COLO829 (cell line): ENCODE measurements at regions not wholly inside any gene's neighbourhood (a gene's known extent, or its start where the extent isn't known, plus 50 kb on each side); places are given as distances from the start of the nearest gene placed in this dataset.
A peak's percentile ranks its signal among the peaks of the same experiment; 100 is the strongest.
"Not testable (repeated sequence)": the region's sequence is repeated elsewhere in the genome, so short reads cannot be mapped to it uniquely, and the experiment has no call there.

Source experiments
- DNase-seq: peaks from one replicate; pipeline ENCODE4 v3.0.0; 2012; ENCODE audit warnings: low spot score

DNA sequence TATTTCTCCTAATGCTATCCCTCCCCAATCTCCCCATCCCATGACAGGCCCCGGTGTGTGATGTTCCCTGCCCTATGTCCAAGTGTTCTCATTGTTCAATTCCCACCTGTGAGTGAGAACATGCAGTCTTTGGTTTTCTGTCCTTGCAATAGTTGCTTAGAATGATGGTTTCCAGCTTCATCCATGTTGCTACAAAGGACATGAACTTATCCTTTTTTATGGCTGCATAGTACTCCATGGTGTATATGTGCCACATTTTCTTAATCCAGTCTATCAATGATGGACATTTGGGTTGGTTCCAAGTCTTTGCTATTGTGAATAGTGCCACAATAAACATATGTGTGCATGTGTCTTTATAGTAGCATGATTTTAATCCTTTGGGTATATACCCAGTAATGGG lies 51.3 kb upstream of the RIOK2 start:
- not testable (repeated sequence) for DNase-seq

GRCh38 chr5:97242341-97242740 lies 59.3 kb upstream of the RIOK2 start:
- no peak for DNase-seq

DNA sequence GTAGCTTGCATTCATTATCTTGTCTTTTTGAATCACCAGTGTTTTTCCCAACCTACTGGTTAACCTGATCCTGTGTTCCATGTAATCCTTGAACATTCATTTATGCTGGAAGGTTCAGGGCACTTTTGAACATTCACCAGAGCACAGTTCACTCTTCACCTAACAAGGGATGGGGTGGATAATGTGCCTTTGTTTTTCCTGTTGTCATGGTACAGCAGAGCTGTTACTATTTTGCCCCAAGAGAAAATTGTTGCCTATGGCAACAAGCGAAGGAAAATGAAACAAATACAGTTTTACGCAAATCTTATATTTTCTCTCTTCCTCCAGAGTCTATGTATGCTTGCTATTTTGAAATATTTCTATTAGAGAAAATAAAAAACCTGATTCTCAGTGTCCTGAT lies 60.3 kb upstream of the RIOK2 start:
- DNase-seq = peak; percentile 1

DNA sequence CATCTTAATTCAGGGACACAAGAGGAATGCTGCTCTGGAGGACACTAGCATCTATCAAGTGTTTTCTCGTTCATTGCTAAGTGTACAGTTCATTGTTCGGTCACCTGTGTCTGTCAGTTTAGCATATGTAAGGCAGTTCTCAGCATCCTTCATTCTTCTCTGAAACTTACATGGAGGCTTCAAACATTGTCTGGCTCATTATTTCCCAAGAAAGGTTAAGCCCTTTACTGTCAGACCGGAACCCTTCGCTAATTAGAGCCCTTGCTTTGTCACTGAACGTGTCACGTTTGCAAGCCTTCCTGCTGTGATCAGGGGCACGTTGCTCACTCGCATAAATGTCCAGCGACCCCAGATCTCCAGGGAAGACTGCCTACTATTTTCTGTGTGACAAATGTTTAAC lies 62.3 kb upstream of the RIOK2 start:
- DNase-seq = no peak

GRCh38 chr5:97250113-97250512 lies 67.1 kb upstream of the RIOK2 start:
- no peak for DNase-seq

DNA sequence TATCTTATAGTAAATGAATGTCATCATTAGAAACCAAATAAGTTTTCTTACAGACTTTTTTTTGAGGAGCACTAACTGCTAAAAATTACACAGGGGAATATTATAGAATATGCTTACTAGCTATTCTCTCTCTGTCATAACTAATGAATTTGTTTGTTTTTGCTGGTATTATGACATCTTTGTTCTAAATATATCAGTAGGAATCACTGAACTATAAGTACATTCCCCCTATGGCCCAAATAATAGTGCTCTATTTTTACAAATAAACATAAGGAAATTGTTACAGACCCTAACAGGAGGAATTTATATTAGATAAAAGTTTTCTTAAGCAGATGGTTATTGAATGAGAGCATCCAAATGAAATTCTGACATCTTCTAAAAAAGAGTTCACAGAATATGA lies 83.0 kb upstream of the RIOK2 start:
- DNase-seq = no peak

DNA sequence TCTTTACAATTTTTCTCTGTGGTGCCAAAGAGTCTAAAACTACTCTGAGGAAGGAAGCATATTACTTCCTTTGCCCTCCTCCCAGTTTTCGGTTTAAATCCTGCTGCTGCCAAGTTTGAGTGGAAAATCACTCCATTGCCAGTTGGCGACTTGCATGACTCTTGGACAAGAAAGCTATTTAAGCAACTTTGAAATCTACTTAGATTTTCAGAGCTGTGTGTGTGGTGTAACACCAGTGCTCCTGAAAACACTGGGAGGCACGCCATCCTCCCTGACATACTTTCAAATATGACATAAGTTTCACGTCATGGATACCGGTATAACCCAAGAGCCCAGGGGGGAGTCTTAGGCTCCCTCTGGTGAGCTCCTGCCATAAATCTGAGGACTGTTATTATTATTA lies 83.5 kb upstream of the RIOK2 start:
- DNase-seq = no peak

DNA sequence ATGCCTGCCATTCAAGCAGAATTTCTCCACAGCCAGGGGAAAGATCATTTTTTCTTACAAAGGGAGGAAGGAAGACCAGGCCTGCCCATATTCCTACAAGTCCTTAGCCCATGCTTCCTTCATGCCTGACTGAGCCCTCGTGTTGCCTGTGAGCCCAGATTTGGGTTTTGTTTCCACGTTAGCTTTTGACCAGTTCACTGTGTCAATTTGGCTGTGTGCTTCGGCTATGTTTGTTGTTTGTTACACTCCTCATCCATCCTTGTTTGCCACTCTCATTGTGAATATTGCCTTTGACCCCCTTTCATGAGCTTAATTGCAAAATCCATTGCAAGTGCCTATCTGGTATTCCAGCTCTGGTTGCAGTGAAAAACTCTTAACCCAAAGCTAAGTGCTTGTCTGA lies 84.7 kb upstream of the RIOK2 start:
- DNase-seq = no peak

- no peak for DNase-seq
Measured at GRCh38 chr5:97276474-97277120, 93.5 kb upstream of the RIOK2 start.

DNA sequence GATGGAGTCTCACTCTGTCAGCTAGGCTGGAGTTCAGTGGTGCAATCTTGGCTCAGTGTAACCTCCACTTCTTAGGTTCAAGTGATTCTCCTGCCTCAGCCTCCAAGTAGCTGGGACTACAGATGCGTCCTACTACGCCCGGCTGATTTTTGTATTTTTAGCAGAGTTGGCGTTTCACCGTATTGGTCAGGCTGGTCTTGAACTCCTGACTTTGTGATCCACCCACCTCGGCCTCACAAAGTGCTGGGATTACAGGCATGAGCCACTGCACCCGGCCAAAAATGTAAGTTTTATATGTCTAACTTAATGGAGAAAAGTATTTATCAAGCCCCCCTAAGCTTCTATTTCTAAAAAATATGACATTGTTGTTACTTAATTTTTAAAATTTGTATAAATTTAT lies 98.2 kb upstream of the RIOK2 start:
- no peak for DNase-seq

DNA sequence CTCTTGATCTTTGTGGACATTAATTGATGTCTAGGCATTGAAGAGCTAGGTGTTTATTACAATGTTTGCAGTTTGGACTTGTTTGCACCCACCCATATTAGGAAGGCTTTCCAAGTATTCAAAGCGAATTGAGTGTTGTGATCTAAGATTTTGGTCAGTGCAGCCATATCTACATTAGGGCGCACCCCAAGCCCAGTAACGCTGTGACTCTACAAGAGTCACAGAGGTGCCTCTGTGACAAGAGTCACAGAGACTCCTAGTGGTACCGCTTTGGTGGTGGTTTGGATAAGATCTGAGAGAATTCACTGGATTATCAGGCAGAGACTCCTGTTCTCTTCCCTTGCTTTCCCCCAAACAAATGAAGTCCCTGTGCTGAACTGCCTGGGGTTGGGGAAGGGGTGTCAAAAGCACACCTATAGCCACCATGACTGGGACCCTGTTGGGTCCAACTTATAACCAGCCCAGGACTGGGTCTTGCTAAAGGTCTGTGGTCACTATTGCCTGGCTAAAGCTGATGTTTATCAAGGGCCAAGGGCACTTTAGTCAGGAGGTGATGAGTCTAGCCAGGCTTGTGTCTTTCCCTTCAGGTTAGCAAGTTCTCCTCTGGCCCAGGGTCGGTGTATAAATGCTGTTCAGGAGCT lies 114.1 kb upstream of the RIOK2 start:
- no peak for DNase-seq

- no peak for DNase-seq
Measured at GRCh38 chr5:97297704-97298091, 114.7 kb upstream of the RIOK2 start.

DNA sequence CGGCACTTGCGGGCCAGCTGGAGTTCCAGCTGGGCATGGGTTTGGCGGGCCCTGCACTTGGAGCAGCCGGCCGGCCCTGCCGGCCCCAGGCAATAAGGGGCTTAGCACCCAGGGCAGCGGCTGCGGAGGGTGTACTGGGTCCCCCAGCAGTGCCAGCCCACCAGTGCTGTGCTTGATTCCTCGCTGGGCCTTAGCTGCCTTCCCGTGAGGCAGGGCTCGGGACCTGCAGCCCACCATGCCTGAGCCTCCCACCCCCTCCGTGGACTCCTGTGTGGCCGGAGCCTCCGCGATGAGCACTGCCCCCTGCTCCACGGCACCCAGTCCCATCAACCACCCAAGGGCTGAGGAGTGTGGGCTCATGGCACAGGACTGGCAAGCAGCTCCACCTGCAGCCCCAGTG lies 118.1 kb upstream of the RIOK2 start:
- not testable (repeated sequence) for DNase-seq

DNA sequence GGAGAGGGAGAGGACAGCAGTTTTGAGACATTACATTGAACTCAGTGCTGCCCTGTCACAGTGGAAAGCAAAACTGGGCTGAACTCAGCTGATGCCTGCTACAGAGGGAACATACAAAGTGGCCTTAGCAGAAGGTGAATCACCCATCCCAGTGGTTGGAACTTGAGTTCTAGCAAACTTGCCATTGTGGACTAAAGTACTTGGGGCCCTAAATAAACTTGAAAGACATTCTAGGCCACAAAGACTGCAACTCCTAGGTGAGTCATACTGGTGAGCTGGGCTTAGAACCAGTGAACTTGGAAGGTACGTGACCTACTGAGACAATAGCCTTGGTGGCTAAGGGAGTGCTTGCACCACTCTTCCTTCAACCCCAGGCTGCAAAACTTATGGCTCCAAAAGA lies 155.7 kb upstream of the RIOK2 start:
- DNase-seq = no peak

GRCh38 chr5:97355775-97356174 lies 172.7 kb upstream of the RIOK2 start:
- DNase-seq = no peak

GRCh38 chr5:97363577-97363976 lies 180.5 kb upstream of the RIOK2 start:
- no peak for DNase-seq

DNA sequence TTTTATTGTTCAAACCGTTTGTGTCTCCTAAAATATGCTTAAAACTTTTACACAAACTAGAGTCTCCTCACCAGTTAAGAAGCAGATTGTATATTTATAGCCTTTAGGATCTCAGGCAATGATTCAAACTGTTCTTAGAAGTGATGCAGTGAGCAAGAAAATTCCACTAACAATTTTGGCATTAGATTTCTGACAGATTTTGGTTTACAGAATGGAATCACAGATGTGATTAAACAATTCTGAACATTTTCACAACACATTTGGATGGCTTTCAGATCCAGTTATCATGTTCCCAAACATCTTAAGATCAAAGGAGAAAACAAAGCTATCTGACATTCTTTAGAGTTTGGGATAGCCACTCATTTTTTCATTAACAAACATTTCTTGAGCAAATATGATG lies 181.7 kb upstream of the RIOK2 start:
- DNase-seq = no peak

- no peak for DNase-seq
Measured at GRCh38 chr5:97365163-97365845, 182.3 kb upstream of the RIOK2 start.

- DNase-seq = no peak
Measured at GRCh38 chr5:97365918-97366317, 182.9 kb upstream of the RIOK2 start.

DNA sequence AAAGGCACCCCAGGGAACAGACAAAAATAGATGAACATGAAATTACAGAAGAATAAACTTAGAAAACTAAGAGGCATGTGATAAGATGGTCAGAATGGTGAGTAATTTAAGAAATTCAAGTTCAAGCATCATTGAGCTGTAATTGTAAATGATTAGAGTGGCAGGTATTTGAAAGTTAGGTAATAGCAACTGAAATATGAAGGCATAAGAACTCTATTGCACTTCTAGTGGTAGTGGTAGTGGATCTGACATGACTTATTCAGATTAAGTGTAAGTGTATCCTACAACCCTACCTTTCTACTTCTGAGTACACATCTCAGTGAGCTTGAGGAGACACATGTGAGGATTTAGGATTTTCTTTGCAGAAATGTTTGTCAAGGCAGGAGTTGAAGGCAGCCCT lies 192.9 kb upstream of the RIOK2 start:
- no peak for DNase-seq

DNA sequence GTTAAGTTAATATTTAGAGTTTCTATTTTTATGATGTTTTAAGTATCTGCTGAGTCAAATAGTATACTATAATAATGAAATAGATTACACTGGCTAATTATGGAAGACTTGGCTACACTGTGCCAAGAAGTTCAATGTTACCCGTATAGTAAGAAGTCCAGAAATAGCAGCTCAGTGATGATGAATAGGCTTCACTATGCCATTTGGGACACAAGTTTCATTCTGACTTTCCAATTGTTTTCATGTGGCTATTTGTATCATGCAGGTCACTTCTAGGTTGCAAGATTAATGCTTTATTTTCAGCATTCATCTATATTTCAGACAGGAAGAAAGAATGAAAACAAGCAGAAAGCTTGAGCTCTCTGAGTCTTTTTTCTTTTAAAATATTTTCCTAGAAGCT lies 194.5 kb upstream of the RIOK2 start:
- DNase-seq = no peak

DNA sequence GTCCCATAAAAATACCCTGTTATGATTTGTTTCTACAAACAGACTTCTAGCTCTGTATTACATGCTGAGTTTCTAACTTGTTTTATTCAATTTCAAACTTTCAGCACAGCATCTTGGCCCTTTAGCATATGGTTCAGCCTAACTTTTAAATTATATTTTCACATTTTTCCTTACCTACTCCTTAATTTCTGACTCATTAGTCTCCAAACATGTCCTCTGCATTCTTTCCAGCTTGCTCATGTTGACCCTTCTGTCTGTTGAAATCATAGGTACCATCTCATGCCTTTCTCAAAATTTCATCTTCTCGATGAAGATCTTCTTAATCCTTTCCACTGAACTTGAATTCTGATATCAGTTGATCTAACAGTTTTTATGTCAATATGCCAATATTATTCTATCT lies 200.9 kb upstream of the RIOK2 start:
- no peak for DNase-seq

DNA sequence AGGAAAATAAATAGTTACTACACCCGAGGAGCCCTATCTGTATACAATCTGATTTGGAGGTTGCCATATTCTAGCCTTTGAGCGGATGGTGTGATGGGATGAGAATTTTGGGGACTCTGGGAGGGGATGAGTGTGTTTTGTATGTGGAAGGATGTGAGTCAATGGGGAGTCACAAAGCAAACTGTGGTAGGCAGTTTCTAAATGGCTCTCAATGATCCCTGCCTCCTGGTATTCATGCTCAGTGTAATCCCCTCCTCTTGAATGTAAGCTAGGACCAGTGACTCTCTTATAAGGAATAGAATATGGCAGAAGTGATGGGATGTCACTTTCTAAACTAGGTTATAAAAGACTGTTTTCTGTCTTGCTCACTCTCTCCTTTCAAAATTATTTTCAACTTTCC lies 205.7 kb upstream of the RIOK2 start:
- DNase-seq = no peak

DNA sequence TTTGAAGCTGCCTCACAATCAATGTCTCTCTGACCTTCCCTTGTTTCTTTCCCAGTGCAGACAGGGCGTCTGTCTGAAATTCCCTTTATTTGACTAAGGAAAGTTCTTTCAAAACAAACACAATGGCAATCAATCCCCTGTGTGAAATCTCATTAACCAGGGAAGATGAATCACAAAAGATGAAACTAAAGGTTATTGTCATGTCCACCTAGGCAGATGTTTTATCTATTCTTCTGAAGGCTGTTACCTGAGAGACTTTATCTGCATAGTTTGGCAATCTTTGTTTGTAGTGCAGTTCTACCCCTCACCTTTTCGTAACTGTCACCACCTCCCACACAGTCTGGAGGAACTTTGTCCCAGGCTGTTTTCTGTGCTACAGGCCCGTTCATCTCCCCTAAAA lies 217.5 kb upstream of the RIOK2 start:
- DNase-seq = no peak
